ENCODE measurements at regions not wholly inside any gene's neighbourhood (a gene's known extent, or its start where the extent isn't known, plus 50 kb on each side); places are given as distances from the start of the nearest gene placed in this dataset.
A peak's percentile ranks its signal among the peaks of the same experiment; 100 is the strongest.

- Histone ChIP-seq H3K36me3 (replicated peaks; ENCODE audit: low read depth, low read length) (no peaks in the 10 kb centered on the region), H3K9me3 (ENCODE audit: insufficient read depth, low read length) (no peaks in the 10 kb centered on the region), H4K20me1 (ENCODE audit: insufficient read depth, low read length) (no peaks in the 10 kb centered on the region), H3K27ac (ENCODE audit: low read length) (no peak overlapping the region), H3K27me3 (ENCODE audit: low read depth, low read length) (no peaks in the 10 kb centered on the region), H3K4me2 (ENCODE audit: low read length) (no peak overlapping the region), H3K79me2 (ENCODE audit: low read length) (no peaks in the 10 kb centered on the region), H3K4me1 (ENCODE audit: low read length) (no peaks in the 10 kb centered on the region), H3K4me3 (ENCODE audit: low read length) (no peak overlapping the region), H3K9ac (ENCODE audit: low read length) (no peak overlapping the region), H2AFZ (ENCODE audit: low read depth, low read length) (no peak overlapping the region)
- no peak for TF ChIP-seq CTCF (IDR thresholded peaks at IDR 0.05; ENCODE audit: low read depth, low read length)
- no peak for TF ChIP-seq EZH2phosphoT487 (IDR thresholded peaks at IDR 0.05; ENCODE audit: low read depth)
These were observed 204.7 kb upstream of the RGS18 start for GRCh38 chr1:191953526-191953925.

- no peak overlapping the region for H3K9ac ChIP-seq (ENCODE audit: low read length)
- no peak overlapping the region for H3K27ac ChIP-seq (ENCODE audit: low read length)
- no peak for TF ChIP-seq CTCF (IDR thresholded peaks at IDR 0.05; ENCODE audit: low read depth, low read length)
- no peak for TF ChIP-seq EZH2phosphoT487 (IDR thresholded peaks at IDR 0.05; ENCODE audit: low read depth)
- no peaks in the 10 kb centered on the region for H3K9me3 ChIP-seq (ENCODE audit: insufficient read depth, low read length)
- H3K79me2 ChIP-seq (ENCODE audit: low read length): no peaks in the 10 kb centered on the region
- H2AFZ ChIP-seq (ENCODE audit: low read depth, low read length): no peak overlapping the region
- no peaks in the 10 kb centered on the region for H3K36me3 ChIP-seq (replicated peaks; ENCODE audit: low read depth, low read length)
- no peaks in the 10 kb centered on the region for H3K27me3 ChIP-seq (ENCODE audit: low read depth, low read length)
- H3K4me1 ChIP-seq (ENCODE audit: low read length): peaks cover 9% of the 10 kb centered on the region
- H3K4me3 ChIP-seq (ENCODE audit: low read length): no peak overlapping the region
- H4K20me1 ChIP-seq (ENCODE audit: insufficient read depth, low read length): no peaks in the 10 kb centered on the region
- H3K4me2 ChIP-seq (ENCODE audit: low read length): no peak overlapping the region
These were observed 198.4 kb upstream of the RGS18 start for GRCh38 chr1:191959856-191960255.

- Histone ChIP-seq H3K9ac (ENCODE audit: low read length) (no peak overlapping the region), H3K9me3 (ENCODE audit: insufficient read depth, low read length) (no peaks in the 10 kb centered on the region), H3K36me3 (replicated peaks; ENCODE audit: low read depth, low read length) (no peaks in the 10 kb centered on the region), H3K4me1 (ENCODE audit: low read length) (peaks cover 9% of the 10 kb centered on the region), H3K27ac (ENCODE audit: low read length) (no peak overlapping the region), H3K79me2 (ENCODE audit: low read length) (no peaks in the 10 kb centered on the region), H3K4me2 (ENCODE audit: low read length) (peak overlapping the region; percentile 2; the same call in 1 of the 2 replicates), H2AFZ (ENCODE audit: low read depth, low read length) (peak overlapping the region; percentile 17; the same call in 1 of the 2 replicates), H4K20me1 (ENCODE audit: insufficient read depth, low read length) (no peaks in the 10 kb centered on the region), H3K4me3 (ENCODE audit: low read length) (no peak overlapping the region), H3K27me3 (ENCODE audit: low read depth, low read length) (no peaks in the 10 kb centered on the region)
- no peak for TF ChIP-seq EZH2phosphoT487 (IDR thresholded peaks at IDR 0.05; ENCODE audit: low read depth)
- no peak for TF ChIP-seq CTCF (IDR thresholded peaks at IDR 0.05; ENCODE audit: low read depth, low read length)
These were observed 195.0 kb upstream of the RGS18 start for GRCh38 chr1:191963286-191963685.

GRCh38 chr1:191963781-191964455 is 194.3 kb upstream of the RGS18 start:
- no peaks in the 10 kb centered on the region for H4K20me1 ChIP-seq (ENCODE audit: insufficient read depth, low read length)
- no peaks in the 10 kb centered on the region for H3K36me3 ChIP-seq (replicated peaks; ENCODE audit: low read depth, low read length)
- H3K4me1 ChIP-seq (ENCODE audit: low read length): peaks cover 9% of the 10 kb centered on the region
- TF ChIP-seq CTCF (IDR thresholded peaks at IDR 0.05; ENCODE audit: low read depth, low read length) (no peak), EZH2phosphoT487 (IDR thresholded peaks at IDR 0.05; ENCODE audit: low read depth) (no peak)
- no peak overlapping the region for H3K4me3 ChIP-seq (ENCODE audit: low read length)
- H3K9me3 ChIP-seq (ENCODE audit: insufficient read depth, low read length): no peaks in the 10 kb centered on the region
- H2AFZ ChIP-seq (ENCODE audit: low read depth, low read length): peak overlapping the region; percentile 17; the same call in 1 of the 2 replicates
- 0 out of 2 replicates have a peak overlapping the region, but pooled peaks have one; percentile 2 for H3K4me2 ChIP-seq (ENCODE audit: low read length)
- H3K79me2 ChIP-seq (ENCODE audit: low read length): no peaks in the 10 kb centered on the region
- H3K27me3 ChIP-seq (ENCODE audit: low read depth, low read length): no peaks in the 10 kb centered on the region
- no peak overlapping the region for H3K9ac ChIP-seq (ENCODE audit: low read length)
- H3K27ac ChIP-seq (ENCODE audit: low read length): no peak overlapping the region
